Neural cell (in vitro differentiated cells): ENCODE measurements at regions not wholly inside any gene's neighbourhood (a gene's known extent, or its start where the extent isn't known, plus 50 kb on each side); places are given as distances from the start of the nearest gene placed in this dataset.

Experiments
- CTCF ChIP-seq: fragments of 450-650 bp; IDR thresholded peaks from 2 replicates; pipeline ENCODE4 v1.5.1; 2014; ENCODE audit warnings: antibody characterized with exemption, mild to moderate bottlenecking, moderate library complexity; ENCODE audit not compliant: poor library complexity, severe bottlenecking
- EP300 ChIP-seq: fragments of 450-650 bp; conservative IDR thresholded peaks from 2 replicates; pipeline ENCODE4 v1.6.1; 2014; ENCODE audit warnings: antibody characterized with exemption, mild to moderate bottlenecking, moderate library complexity; ENCODE audit not compliant: poor library complexity, severe bottlenecking
- EZH2 ChIP-seq: fragments of 200-600, 300-800 bp; shearing (Covaris generic), sonication (generic); IDR thresholded peaks from 2 replicates; pipeline ENCODE4 v1.6.1; 2014; ENCODE audit warnings: antibody characterized with exemption, low read length, borderline replicate concordance, mild to moderate bottlenecking; ENCODE audit not compliant: insufficient read depth, poor library complexity, severe bottlenecking
- POLR2AphosphoS5 ChIP-seq: IDR thresholded peaks from 2 replicates; pipeline ENCODE4 v1.6.1; 2012
- RAD21 ChIP-seq: fragments of 450-650 bp; conservative IDR thresholded peaks from 2 replicates; pipeline ENCODE4 v1.6.1; 2014; ENCODE audit warnings: antibody characterized with exemption, mild to moderate bottlenecking, moderate library complexity
- REST ChIP-seq: IDR thresholded peaks from 2 replicates; pipeline ENCODE4 v1.6.1; 2012; ENCODE audit warnings: borderline replicate concordance
- SMC3 ChIP-seq: fragments of 450-650 bp; conservative IDR thresholded peaks from 2 replicates; pipeline ENCODE4 v1.6.1; 2014; ENCODE audit warnings: antibody characterized with exemption, mild to moderate bottlenecking, moderate library complexity; ENCODE audit not compliant: poor library complexity

DNA sequence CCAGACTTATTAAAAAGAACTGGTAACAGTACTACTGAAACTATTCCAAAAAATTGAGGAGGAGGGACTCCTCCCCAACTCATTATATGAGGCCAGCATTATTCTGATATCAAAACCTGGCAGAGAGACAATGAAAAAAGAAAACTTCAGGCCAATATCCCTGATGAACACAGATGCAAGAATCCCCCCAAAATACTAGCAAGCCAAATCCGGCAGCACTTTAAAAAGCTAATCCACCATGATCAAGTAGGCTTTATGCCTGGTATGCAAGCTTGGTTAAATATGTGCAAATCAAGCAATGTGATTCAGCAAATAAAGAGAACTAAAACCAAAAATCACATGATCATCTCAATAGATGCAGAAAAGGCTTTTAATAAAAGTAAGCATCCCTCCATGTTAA lies 2271.0 kb upstream of the C9orf72 start:
- TF ChIP-seq CTCF = no peak
- no peak for TF ChIP-seq EP300
- TF ChIP-seq REST = no peak
- TF ChIP-seq EZH2 = no peak
- TF ChIP-seq POLR2AphosphoS5 = no peak
- no peak for TF ChIP-seq RAD21
- TF ChIP-seq SMC3 = no peak
